Gastroesophageal sphincter (tissue), 4 donors: ENCODE measurements at regions not wholly inside any gene's neighbourhood (a gene's known extent, or its start where the extent isn't known, plus 50 kb on each side); places are given as distances from the start of the nearest gene placed in this dataset.

Source experiments
- ATAC-seq: fragments of 150-250 bp; one replicate; pipeline ENCODE4 v1.9.1; 2016; ENCODE audit warnings: mild to moderate bottlenecking, moderate library complexity
- H3K27ac ChIP-seq, 4 donors: fragments of 200-600 bp; sonication (generic) in 3 of 4; 1 replicate in 3 of 4; 2 replicates in 1 of 4; pipeline ENCODE4 v1.5.1; 2016 to 2019
- H3K27me3 ChIP-seq: fragments of 200-600 bp; sonication (generic); one replicate; pipeline ENCODE4 v1.5.1; 2019
- H3K36me3 ChIP-seq, 2 donors: fragments of 200-600 bp; sonication (generic); one replicate each; pipeline ENCODE4 v1.5.1; 2019; ENCODE audit warnings: control low read depth in 1 of 2
- H3K4me1 ChIP-seq, 3 donors: fragments of 200-600 bp; sonication (generic); 1 replicate in 2 of 3; 2 replicates in 1 of 3; pipeline ENCODE4 v1.5.1; 2016 to 2019; ENCODE audit warnings: control low read depth in 2 of 3
- H3K4me3 ChIP-seq, 2 donors: fragments of 200-600 bp; sonication (generic); one replicate each; pipeline ENCODE4 v1.5.1; 2019; ENCODE audit warnings: mild to moderate bottlenecking in 1 of 2, moderate library complexity in 1 of 2
- H3K9me3 ChIP-seq, 3 donors: fragments of 200-600 bp; sonication (generic); one replicate each; pipeline ENCODE4 v1.5.1; 2017 to 2019; ENCODE audit warnings: control low read depth in 2 of 3
- CTCF ChIP-seq, 4 experiments: fragments of 200-600 bp in 2 of 4; fragments of 450-650 bp in 2 of 4; sonication (generic) in 1 of 4; IDR thresholded peaks; one replicate each; pipeline ENCODE4 v1.5.1; 2017 to 2019; ENCODE audit warnings: antibody characterized with exemption in 4 of 4, mild to moderate bottlenecking in 2 of 4, moderate library complexity in 2 of 4
- EP300 ChIP-seq: sonication (generic); formaldehyde crosslinking; IDR thresholded peaks from one replicate; pipeline ENCODE4 v1.6.1; 2017; ENCODE audit warnings: antibody characterized with exemption, mild to moderate bottlenecking
- POLR2A ChIP-seq, 2 donors: fragments of 450-650 bp; IDR thresholded peaks; one replicate each; pipeline ENCODE4 v1.6.1; 2017; ENCODE audit warnings: antibody characterized with exemption in 2 of 2, mild to moderate bottlenecking in 2 of 2, moderate library complexity in 1 of 2
- POLR2AphosphoS5 ChIP-seq: sonication (generic); formaldehyde crosslinking; IDR thresholded peaks from one replicate; pipeline ENCODE4 v1.6.1; 2017; ENCODE audit warnings: antibody characterized with exemption
- WGBS, 2 donors: methylation state at CpG; one replicate each; pipeline ENCODE4 v1.1.5; 2018; ENCODE audit warnings: low coverage in 1 of 2; 5-methylcytosine and 5-hydroxymethylcytosine counted together

DNA sequence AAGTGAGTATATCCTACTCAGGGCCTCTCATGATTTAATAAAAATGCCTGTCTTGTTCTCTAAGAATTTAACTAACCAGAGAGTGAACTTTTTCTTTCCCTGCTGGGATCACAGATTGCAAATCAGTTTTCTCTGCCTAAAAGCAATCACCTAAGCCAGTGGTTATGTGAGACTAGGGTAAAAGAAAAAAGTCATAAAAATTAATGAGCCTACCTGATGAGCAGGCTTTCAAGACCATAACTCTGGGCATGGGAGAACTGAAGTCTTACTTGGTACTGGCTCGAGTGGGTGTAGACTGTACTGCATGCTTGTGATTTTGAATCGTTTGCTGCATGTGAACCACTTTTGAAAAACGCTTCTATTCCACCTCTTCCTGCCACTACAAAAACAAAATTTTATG lies 1677.0 kb upstream of the LRRTM1 start:
- H3K27ac ChIP-seq, result no peak overlapping the region
- no peaks in the 10 kb centered on the region for H3K9me3 ChIP-seq
- no peaks in the 10 kb centered on the region for H3K27me3 ChIP-seq
- no peak for ATAC-seq
- 69 to 80% methylated on average over 2 to 3 of the region's 3 CpGs for WGBS, 2 donors
- TF ChIP-seq POLR2A (IDR thresholded peaks at IDR 0.05), result no peak
- TF ChIP-seq CTCF (IDR thresholded peaks at IDR 0.05), result no peak
- no peak for TF ChIP-seq POLR2AphosphoS5
- no peak for TF ChIP-seq EP300
- no peaks in the 10 kb centered on the region for H3K4me1 ChIP-seq
- no peak overlapping the region for H3K4me3 ChIP-seq
- no peaks in the 10 kb centered on the region for H3K36me3 ChIP-seq

GRCh38 chr2:81979086-81979485 lies 1674.5 kb upstream of the LRRTM1 start:
- ATAC-seq, result no peak
- WGBS, 2 donors, result 66 to 69% methylated on average over 3 of the region's 3 CpGs
- no peaks in the 10 kb centered on the region for H3K27me3 ChIP-seq
- H3K27ac ChIP-seq, result no peak overlapping the region
- TF ChIP-seq POLR2A (IDR thresholded peaks at IDR 0.05) (no peak), CTCF (IDR thresholded peaks at IDR 0.05) (no peak)
- no peaks in the 10 kb centered on the region for H3K9me3 ChIP-seq
- no peaks in the 10 kb centered on the region for H3K4me1 ChIP-seq
- no peak overlapping the region for H3K4me3 ChIP-seq
- H3K36me3 ChIP-seq, result no peaks in the 10 kb centered on the region

DNA sequence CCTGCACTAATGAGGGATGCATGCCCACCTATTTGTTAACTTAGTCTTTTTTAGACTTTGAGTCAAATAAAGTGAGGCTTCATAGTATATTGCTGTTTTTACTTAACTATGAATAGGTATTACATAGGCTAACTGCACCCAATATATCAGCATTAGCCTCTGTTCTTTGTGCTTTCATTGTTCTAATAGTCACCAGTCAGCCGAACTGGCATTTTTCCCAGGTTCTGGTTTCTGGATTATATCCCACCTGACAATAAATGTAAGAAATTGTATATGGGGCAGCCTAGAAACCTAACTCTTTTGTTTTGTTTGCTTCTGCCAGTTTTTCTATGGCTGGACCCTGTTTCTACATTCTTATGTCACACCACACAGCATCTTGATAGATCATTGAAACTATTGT lies 1672.4 kb upstream of the LRRTM1 start:
- ATAC-seq, result no peak
- H3K4me1 ChIP-seq, result no peaks in the 10 kb centered on the region
- H3K9me3 ChIP-seq, result no peaks in the 10 kb centered on the region
- WGBS, 2 donors, result 14 to 40% methylated on average over 1 of the region's 1 CpG
- TF ChIP-seq CTCF (IDR thresholded peaks at IDR 0.05) (no peak), POLR2A (IDR thresholded peaks at IDR 0.05) (no peak), EP300 (no peak), POLR2AphosphoS5 (no peak)
- H3K27ac ChIP-seq, result no peak overlapping the region
- H3K27me3 ChIP-seq, result no peaks in the 10 kb centered on the region
- H3K4me3 ChIP-seq, result no peak overlapping the region
- no peaks in the 10 kb centered on the region for H3K36me3 ChIP-seq

DNA sequence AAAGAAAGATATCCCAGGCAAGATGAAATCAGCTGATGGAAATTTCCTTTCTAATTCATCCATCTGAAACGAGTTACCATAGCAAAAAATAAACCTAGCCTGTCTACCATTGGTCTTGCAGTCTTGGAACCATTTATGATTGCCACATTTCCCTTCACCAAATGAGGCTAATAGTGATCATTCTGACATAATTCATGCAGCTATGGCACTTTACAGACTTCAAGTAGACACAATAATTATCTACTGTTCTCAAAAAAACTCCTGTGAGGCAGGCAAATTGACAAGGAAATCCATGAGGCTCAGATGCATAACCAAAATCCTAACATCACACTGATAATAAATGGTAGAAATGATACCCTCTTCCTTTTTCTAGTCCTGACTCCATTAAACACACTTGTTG lies 1669.7 kb upstream of the LRRTM1 start:
- Histone ChIP-seq H3K27me3 (no peaks in the 10 kb centered on the region), H3K27ac (no peak overlapping the region), H3K36me3 (no peaks in the 10 kb centered on the region), H3K4me1 (no peaks in the 10 kb centered on the region), H3K4me3 (no peak overlapping the region), H3K9me3 (no peaks in the 10 kb centered on the region)
- ATAC-seq, result no peak
- TF ChIP-seq POLR2AphosphoS5, result no peak
- no peak for TF ChIP-seq POLR2A (IDR thresholded peaks at IDR 0.05)
- TF ChIP-seq CTCF (IDR thresholded peaks at IDR 0.05), result no peak
- 70 to 75% methylated on average over 1 of the region's 1 CpG for WGBS, 2 donors

GRCh38 chr2:81942876-81943275 lies 1638.3 kb upstream of the LRRTM1 start:
- Histone ChIP-seq H3K9me3 (peaks cover 0 to 6% (median 0%) of the 10 kb centered on the region in 3 donors), H3K36me3 (no peaks in the 10 kb centered on the region), H3K27ac (no peak overlapping the region), H3K4me3 (no peak overlapping the region), H3K4me1 (no peaks in the 10 kb centered on the region), H3K27me3 (no peaks in the 10 kb centered on the region)
- WGBS, 2 donors, result 82% methylated on average over 1 of the region's 1 CpG; no CpG with 5 or more reads in 1 of the 2 donors
- TF ChIP-seq POLR2AphosphoS5 (no peak), EP300 (no peak), CTCF (IDR thresholded peaks at IDR 0.05) (no peak)
- no peak for ATAC-seq
